HG03025 (cell line): ENCODE measurements at regions not wholly inside any gene's neighbourhood (a gene's known extent, or its start where the extent isn't known, plus 50 kb on each side); places are given as distances from the start of the nearest gene placed in this dataset.

Experiments used
- ATAC-seq: cut with Tn5 transposase; IDR thresholded peaks from one replicate; pipeline ENCODE4 v1.9.1; 2021; ENCODE audit warnings: mild to moderate bottlenecking, moderate library complexity; ENCODE audit not compliant: unreplicated experiment, low FRiP score

- ATAC-seq: no peak
These were observed 101.8 kb downstream of the CAND1 start for GRCh38 chr12:67370979-67371378.

GRCh38 chr12:67377021-67377420, 107.9 kb downstream of the CAND1 start:
- no peak for ATAC-seq

- no peak for ATAC-seq
These were observed 108.4 kb downstream of the CAND1 start for GRCh38 chr12:67377541-67377940.

GRCh38 chr12:67382241-67382871, 113.2 kb downstream of the CAND1 start:
- ATAC-seq: no peak

GRCh38 chr12:67386869-67387565, 117.9 kb downstream of the CAND1 start:
- no peak for ATAC-seq

- ATAC-seq: no peak
These were observed 119.4 kb downstream of the CAND1 start for GRCh38 chr12:67388331-67389138.

GRCh38 chr12:67390273-67390672, 121.1 kb downstream of the CAND1 start:
- no peak for ATAC-seq

- ATAC-seq: no peak
These were observed 121.9 kb downstream of the CAND1 start for GRCh38 chr12:67391034-67391433.

- no peak for ATAC-seq
These were observed 122.5 kb downstream of the CAND1 start for GRCh38 chr12:67391656-67392055.

GRCh38 chr12:67394550-67394949, 125.4 kb downstream of the CAND1 start:
- ATAC-seq: no peak

GRCh38 chr12:67400742-67401141, 131.6 kb downstream of the CAND1 start:
- no peak for ATAC-seq

- no peak for ATAC-seq
These were observed 141.1 kb downstream of the CAND1 start for GRCh38 chr12:67410246-67410645.

- no peak for ATAC-seq
These were observed 141.5 kb downstream of the CAND1 start for GRCh38 chr12:67410667-67411067.

GRCh38 chr12:67411562-67411961, 142.4 kb downstream of the CAND1 start:
- no peak for ATAC-seq

- no peak for ATAC-seq
These were observed 144.4 kb downstream of the CAND1 start for GRCh38 chr12:67413577-67413976.

GRCh38 chr12:67414011-67414715, 145.0 kb downstream of the CAND1 start:
- ATAC-seq: no peak

- no peak for ATAC-seq
These were observed 146.3 kb downstream of the CAND1 start for GRCh38 chr12:67415473-67415872.

- ATAC-seq: no peak
These were observed 150.7 kb downstream of the CAND1 start for GRCh38 chr12:67419810-67420209.

GRCh38 chr12:67420506-67420905, 151.3 kb downstream of the CAND1 start:
- no peak for ATAC-seq

- ATAC-seq: no peak
These were observed 152.9 kb downstream of the CAND1 start for GRCh38 chr12:67422081-67422480.

- no peak for ATAC-seq
These were observed 155.6 kb downstream of the CAND1 start for GRCh38 chr12:67424784-67425183.
